GM21381 (cell line): ENCODE measurements at regions not wholly inside any gene's neighbourhood (a gene's known extent, or its start where the extent isn't known, plus 50 kb on each side); places are given as distances from the start of the nearest gene placed in this dataset.
A peak's percentile ranks its signal among the peaks of the same experiment; 100 is the strongest.

Experiments
- ATAC-seq: cut with Tn5 transposase; IDR thresholded peaks from one replicate; pipeline ENCODE4 v1.9.1; 2021; ENCODE audit warnings: mild to moderate bottlenecking, moderate library complexity; ENCODE audit not compliant: unreplicated experiment

DNA sequence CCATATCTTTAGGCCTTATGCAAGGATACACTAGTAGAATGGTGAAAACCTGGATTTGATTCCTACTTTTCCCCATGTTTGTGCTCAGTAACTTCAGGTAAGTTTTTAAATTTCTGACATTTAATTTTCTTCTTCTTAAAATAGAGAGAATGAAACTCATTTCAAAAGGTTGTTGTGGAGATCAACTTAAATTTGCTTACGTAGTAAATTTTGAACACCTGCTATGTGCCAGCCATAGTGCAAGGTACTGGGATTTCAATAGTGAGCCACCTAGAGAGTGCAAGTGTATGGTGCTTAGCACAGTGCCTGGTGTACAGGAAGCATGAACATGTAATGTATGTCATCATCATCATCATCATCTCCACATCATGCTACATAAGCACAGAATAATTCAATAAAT lies 73.6 kb upstream of the SMIM36 start:
- no peak for ATAC-seq

DNA sequence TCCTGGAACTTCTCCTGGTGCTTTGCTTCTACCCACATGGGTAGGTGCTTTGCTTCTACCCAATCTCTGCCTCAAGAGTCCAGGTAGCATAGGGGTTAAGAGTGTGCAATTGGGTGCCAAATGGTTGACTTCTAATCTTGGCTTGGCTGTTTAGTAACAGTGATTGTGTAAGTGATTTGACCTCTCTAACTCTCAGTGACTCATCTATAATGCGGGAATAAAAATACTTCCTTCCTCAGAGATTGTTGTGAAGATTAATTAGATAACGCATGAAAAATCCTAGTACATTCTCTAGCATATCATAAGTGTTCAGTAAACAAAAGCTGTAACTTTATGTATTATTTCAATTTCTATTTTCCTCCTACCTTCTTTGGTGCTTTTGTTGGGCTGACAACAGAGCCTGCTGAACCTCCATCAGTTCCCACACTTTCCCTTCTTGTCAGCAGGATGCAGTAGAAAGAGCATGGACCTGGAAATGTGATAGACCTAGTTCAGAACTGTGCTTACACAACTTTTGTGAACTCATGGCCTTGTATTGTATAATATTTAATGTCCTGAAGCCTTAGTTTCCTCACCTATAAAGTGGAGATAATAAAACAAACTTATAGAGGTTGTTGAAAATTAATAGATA lies 72.9 kb upstream of the SMIM36 start:
- no peak for ATAC-seq

DNA sequence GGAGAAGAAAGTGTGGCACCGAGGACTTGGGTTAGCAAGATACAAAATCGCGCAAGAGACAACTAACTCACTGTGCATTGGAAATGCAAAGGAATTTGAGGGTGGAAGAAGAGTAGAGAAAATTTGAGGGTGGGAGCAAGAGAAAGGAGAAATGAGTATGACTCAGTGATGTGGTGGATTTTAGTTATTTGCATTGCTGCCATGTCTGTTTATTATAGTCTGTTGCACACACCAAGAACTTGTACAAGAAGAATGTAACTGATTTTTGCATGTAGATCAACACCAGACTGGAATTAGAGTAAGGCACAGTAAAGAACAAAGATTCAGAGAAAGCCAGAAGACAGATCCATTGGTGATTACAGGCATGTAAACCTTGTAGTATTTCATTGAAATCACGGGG lies 71.6 kb upstream of the SMIM36 start:
- ATAC-seq: no peak

DNA sequence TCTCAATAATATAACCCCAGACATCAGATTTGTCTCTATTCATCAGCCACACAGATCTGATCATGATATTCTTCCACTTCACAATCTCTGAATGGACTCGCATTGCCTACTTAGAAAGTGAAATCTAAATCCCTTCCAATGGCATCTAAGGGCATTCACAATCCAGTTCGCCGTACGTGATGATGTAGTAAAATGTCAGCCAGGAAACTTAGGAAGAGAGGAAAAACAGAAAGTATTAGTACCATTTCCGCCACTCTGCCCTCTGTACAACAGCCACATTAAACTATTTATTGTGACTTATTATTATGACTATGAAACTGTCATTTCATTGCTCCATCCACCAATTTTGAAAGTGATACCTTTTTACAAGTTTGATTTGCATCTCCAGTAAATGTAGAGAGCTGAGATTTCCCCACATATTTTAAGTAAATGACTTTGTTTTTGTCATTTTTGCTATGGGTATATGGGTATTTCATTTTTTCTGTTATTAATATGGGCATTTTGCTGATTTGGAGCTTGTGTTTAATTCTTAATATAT lies 69.4 kb upstream of the SMIM36 start:
- no peak for ATAC-seq

DNA sequence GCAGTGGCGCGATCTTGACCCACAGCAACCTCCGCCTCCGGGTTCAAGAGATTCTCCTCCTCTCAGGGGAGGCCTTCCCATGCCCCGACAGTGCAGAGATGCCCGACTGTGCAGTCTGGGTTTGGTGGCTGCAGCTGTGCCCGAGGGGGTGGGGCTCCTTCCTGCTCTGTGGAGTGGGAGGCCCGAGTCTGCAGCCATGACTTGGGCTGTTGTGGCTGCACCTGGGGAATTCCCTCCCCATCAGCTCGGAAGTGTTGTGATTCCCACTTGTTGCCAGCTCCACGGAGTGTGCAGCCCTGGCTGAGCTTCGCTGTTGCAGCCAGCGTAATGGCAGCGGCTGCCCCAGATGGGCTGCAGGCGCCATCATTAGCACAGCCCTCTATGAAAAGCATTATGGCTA lies 66.4 kb upstream of the SMIM36 start:
- peak; percentile 20 for ATAC-seq

DNA sequence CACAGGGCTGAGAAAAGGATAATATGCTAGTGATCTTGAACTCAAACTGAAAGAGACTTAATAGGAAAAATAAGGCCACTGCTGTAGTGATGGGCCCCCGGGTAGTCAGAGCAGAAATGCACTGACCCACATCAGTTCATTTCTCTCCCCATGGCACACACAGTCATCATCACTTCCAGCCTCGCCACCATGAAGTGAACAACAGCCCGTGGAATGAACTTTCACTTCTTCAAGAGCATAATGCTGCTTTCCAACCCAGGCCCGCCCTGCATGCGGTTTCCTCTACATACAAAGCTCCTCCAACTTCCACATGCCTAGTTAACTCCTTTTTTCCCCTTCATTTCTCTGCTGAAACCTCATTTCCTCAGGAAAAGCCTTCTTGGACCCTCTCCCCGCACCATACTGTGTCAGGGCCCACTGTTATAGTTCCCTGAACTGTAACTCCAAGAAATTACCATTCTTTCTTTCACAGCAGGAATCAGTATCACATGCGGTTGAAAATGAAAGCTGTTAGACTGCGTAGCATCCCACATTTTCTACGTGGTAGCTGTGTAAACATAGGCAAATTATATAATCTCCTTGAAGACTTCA lies 65.8 kb upstream of the SMIM36 start:
- peak; percentile 44 for ATAC-seq

DNA sequence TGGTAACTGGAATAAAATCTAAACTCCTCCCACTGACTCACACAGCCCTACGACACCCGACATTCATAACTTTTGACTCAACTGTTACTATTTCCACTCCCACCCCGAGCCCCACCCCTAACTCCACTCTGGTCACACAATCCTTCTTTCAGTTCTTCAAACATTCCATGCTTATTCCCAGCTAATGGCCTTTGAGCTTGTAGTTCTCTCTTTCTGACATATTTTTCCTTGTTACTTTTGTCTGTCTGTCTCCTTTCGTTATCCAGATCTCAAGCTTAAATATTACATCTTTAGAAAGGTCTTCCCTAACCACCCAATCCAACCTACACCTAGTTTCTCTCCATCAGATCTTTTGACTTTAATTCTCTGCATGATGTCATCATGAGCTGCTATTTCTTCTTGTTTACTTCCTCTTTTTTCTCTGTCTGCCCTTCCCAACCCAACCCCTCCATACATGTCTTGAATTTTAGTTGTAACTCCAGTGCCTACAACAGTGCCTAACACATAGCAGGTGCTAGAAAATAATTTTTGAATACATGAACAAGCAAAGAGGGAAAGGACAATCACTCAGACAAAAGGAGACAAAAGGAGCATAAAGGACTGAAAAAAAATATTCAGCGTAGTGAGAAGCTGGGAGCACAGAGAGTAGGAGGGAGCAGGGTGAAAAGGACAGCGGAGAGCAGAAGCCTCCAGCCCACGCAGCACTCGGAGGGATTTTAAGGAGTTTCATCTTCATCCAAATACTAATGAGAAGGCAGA lies 65.2 kb upstream of the SMIM36 start:
- ATAC-seq: no peak

DNA sequence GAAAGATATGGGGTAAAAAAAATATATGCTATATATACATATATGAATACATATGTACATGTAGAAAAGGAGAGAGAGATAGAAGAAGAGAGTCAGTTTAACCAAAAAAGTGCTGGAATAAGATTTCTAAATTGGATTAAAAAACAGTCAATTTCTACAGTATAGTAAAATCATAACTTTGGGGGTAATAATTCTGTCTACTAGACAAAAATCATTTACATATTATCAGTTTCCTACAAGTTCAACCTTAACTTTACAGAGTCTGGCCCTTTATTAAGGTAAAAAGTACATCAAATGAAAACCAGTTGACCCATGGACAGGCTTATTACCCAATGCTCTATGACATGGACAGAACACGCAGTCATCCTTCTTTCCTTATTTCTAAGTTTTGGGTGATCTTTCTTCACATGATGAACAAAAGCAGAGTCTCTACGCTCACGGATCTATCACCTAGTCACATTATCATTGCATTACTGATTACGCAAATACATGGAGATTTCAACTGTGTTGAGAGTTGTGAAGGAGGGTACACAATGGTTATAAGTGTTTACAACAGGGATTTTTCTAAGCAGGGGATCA lies 63.9 kb upstream of the SMIM36 start:
- ATAC-seq: no peak

DNA sequence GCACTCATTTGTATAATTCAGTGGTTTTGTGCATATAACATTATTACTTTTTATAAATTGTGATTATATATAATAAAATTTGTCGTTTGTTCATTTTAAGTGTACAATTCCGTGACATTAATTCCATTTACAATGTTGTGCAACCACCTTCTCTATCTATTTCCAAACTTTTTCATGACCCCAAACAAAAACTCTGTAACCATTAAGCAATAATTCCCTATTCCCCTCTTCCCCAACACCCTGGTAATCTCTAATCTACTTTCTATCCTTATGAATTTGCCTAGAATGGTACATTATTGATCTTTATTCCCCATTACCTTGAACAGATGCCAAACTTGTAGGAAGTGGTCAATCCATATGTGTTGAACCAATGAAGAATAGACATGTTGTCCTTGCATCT lies 61.3 kb upstream of the SMIM36 start:
- ATAC-seq: no peak

DNA sequence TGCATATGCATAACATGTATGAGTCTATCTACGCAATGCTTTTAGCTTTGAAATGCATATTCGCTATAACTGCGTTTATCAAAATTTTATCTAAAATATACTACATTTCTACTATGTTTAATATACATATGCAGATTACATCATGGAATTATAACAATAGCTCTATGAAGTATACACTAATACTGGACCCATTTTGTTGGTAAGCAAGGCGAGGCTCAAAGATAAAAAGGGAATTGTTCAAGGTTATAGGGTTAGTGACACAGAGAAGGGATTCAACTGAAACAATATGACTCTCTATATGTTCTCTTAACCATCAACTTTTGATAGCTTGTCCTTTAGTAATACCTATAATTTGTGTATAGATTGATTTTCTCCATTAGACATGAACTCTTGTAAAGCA lies 60.9 kb upstream of the SMIM36 start:
- ATAC-seq: no peak

DNA sequence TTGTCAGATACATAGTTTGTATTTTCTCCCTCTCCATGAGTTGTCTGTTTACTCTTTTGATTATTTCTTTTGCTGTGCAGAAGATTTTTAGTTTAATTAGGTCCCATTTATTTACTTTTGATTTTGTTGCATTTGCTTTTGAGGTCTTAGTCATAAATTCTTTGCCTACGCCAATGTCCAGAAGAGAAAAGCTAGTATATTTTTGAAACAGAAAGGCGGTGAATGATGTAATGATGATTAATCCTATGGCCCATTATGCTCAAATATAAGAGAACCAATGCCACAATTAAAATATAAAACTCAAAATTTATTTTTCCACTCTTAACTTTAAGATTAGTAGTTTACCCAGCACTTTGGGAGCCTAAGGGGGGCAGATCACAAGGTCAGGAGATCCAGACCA lies 59.8 kb upstream of the SMIM36 start:
- ATAC-seq: no peak

DNA sequence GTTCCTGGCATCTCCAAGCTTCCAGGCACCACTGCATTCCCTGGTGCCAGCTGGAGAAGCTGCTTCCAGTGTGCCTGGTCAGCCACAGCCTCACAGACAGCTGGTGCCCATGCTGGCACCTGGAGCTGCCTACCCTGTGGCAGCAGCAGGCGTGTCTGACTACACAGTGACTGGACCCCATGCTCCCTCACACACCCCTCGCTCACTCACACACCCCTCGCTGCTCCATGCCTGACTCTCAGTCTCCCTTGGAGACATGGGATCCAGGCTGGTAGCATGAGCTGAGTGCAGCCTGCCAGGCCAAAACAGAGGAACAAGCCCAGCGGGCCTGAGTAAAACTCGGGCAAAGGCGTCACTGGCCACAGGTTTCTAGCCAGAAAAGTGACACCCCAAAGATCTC lies 59.1 kb upstream of the SMIM36 start:
- ATAC-seq: no peak

DNA sequence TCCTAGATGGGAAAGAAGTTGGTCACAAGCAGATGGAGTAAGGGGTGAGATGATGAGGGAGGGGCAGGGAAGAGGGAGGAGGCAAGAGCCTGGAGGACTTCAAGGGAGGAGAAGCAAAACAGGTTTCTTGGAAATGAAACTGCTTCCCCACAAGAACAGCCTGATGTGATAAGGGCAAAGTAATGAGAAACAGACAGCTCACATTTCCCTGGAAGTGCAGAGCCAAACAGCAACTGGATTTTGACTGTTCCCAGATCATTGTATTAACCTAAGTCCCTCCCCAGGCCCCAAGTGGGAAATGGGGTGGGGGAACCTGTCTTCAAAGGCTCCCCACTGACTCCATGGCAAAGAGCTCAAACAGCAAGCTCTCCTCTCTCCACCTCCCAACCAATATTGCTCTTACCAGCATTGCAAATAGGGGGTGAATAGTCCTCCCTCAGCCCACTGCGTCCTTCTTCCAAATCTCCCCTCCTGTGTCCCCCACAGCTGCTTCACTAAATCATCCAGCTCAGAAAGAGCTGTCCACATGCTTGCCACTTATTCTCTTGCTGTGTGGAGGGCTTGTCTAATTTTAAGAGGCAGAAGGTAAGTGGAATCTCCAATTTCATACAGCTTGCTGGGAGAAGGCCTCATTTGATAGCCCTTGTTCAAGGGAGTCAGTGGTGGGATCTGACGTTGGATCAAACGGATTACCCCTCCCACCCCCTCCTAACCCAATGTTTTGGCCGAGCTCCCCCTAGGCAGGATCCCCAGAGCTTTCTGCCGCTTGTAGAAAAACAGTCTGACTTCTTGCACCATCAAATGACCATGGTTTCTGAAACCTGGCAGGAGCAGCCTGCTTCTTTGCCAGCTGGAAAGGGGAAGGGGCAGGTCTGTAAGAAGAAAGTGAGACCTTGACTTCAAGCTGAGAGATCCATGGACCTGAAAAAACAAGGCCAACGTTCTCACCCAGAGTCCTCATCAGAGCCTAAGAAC lies 56.3 kb upstream of the SMIM36 start:
- ATAC-seq: no peak

DNA sequence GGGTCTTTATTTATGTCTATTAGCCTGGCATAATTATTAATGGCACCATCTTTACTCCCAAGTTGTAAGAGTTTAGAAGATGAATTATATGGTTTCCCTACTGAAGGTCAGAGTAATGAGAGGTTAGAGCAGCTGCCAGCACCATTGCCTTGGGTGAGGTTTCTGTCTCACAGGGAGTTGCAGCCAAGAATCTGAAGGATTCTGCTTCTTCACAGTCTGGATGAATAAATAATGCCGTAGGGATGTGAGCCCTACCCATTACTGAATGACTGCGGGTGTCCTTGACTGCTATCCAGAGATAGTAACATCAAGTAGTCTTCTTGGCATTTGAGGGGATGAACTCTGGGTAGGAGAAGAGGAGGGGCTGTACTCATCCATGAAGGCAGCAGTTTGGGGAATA lies 52.8 kb upstream of the SMIM36 start:
- ATAC-seq: no peak

DNA sequence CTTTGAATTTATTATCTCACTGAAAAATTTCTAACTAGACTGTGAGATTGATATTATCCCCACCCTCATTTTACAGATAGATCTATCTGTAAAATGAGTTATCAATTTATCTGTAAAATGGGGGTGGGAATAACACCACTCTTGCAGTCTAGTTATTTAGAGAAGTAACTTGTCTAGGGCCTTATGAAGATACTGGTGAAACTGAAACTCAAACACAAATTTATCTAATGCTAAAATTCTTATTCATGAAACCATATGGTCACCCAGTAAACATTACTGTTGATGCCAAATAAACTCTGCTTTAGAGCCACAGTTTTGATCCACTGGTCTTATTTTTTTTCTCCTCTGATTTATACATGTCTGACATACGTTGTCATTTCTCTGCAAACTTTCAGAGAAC lies 52.1 kb upstream of the SMIM36 start:
- ATAC-seq: no peak

DNA sequence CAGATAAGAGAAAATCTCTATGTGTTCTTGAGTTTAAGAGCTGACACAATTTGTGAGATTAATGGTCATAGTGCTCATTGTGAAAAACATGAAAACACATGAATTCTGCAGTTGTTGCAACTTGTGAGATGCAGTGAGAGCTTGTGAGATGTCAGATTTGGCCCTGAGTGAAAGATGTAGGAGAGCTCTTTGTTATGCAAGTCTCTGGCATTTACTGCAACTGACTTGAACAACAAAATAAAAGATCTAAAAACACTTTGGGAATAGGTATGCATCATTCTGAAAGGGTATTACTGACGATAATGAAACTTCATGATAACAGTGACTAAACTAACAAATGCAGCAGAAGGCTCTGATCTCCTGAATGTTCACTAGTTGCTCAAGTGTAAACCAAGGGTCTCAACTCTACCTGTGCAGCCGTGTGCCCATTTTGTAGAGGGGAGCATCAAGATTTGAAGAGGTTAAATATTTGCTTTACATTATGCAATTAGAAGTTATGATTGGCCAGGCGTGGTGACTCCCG lies 50.8 kb upstream of the SMIM36 start:
- no peak for ATAC-seq

DNA sequence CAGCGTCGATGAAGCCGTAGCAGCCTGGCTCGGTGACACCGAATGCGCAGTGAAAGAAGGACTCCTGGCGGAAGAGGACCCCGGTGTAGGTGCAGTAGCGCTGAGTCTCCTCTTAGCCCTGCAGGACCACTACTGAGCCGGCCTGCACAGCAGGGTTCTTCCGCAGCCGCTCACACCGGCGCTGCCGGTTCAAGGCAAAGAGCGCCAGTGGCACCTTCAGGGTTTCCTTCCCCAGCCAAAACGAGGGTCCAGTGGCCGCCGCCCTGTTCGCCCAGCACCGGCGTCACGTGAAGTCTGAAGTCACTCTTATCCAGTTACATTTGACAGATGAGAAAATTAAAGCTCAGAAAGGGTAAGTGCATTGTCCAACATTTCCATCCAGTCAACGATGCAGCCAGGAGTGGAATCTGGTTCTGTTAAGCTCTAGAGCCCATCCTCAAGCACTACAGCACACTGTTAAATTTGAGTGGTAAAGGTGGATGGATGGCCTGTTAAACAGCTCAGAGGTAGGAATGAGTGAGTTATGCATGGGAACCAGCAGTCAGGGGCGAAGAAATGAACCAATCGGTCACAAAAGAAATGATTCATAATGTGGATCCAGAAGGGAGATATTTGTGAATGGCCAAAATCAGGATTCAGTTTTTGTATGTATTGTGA lies 50.2 kb upstream of the SMIM36 start:
- ATAC-seq: no peak
